ENCODE measurements at regions not wholly inside any gene's neighbourhood (a gene's known extent, or its start where the extent isn't known, plus 50 kb on each side); places are given as distances from the start of the nearest gene placed in this dataset.
"Not testable (repeated sequence)": the region's sequence is repeated elsewhere in the genome, so short reads cannot be mapped to it uniquely, and the experiment has no call there.

- no peak for DNase-seq
These were observed 406.2 kb downstream of the LIG4 start for GRCh38 chr13:107809125-107809524.

- DNase-seq: no peak
These were observed 406.9 kb downstream of the LIG4 start for GRCh38 chr13:107808389-107808788.

- DNase-seq: no peak
These were observed 407.8 kb downstream of the LIG4 start for GRCh38 chr13:107807306-107808073.

GRCh38 chr13:107806726-107807125 lies 408.6 kb downstream of the LIG4 start:
- no peak for DNase-seq

- DNase-seq: no peak
These were observed 411.4 kb downstream of the LIG4 start for GRCh38 chr13:107803822-107804495.

- DNase-seq: no peak
These were observed 413.7 kb downstream of the LIG4 start for GRCh38 chr13:107801621-107802020.

- no peak for DNase-seq
These were observed 416.3 kb downstream of the LIG4 start for GRCh38 chr13:107799001-107799400.

GRCh38 chr13:107790397-107790796 lies 424.9 kb downstream of the LIG4 start:
- DNase-seq: no peak

GRCh38 chr13:107788464-107789165 lies 426.7 kb downstream of the LIG4 start:
- DNase-seq: no peak

- DNase-seq: not testable (repeated sequence)
These were observed 432.7 kb downstream of the LIG4 start for GRCh38 chr13:107782646-107783045.

- DNase-seq: no peak
These were observed 437.2 kb downstream of the LIG4 start for GRCh38 chr13:107778094-107778493.

GRCh38 chr13:107770541-107770940 lies 444.8 kb downstream of the LIG4 start:
- peak; percentile 74 for DNase-seq

- DNase-seq: peak; percentile 74
These were observed 448.2 kb downstream of the LIG4 start for GRCh38 chr13:107767119-107767518.

- peak; percentile 58 for DNase-seq
These were observed 449.5 kb downstream of the LIG4 start for GRCh38 chr13:107765724-107766401.

- no peak for DNase-seq
These were observed 451.3 kb downstream of the LIG4 start for GRCh38 chr13:107764046-107764445.

- no peak for DNase-seq
These were observed 461.6 kb downstream of the LIG4 start for GRCh38 chr13:107753748-107754147.

- DNase-seq: no peak
These were observed 462.0 kb downstream of the LIG4 start for GRCh38 chr13:107753291-107753690.

GRCh38 chr13:107743983-107744382 lies 471.4 kb downstream of the LIG4 start:
- no peak for DNase-seq

GRCh38 chr13:107743526-107743925 lies 471.8 kb downstream of the LIG4 start:
- no peak for DNase-seq

- no peak for DNase-seq
These were observed 472.2 kb downstream of the LIG4 start for GRCh38 chr13:107743100-107743499.

- no peak for DNase-seq
These were observed 472.8 kb downstream of the LIG4 start for GRCh38 chr13:107742544-107742943.

- no peak for DNase-seq
These were observed 477.3 kb downstream of the LIG4 start for GRCh38 chr13:107738004-107738403.

GRCh38 chr13:107736731-107737130 lies 478.6 kb downstream of the LIG4 start:
- no peak for DNase-seq

Data from eye (tissue), 1 donor.